ENCODE measurements at regions not wholly inside any gene's neighbourhood (a gene's known extent, or its start where the extent isn't known, plus 50 kb on each side); places are given as distances from the start of the nearest gene placed in this dataset.
"Not testable (repeated sequence)": the region's sequence is repeated elsewhere in the genome, so short reads cannot be mapped to it uniquely, and the experiment has no call there.

DNA sequence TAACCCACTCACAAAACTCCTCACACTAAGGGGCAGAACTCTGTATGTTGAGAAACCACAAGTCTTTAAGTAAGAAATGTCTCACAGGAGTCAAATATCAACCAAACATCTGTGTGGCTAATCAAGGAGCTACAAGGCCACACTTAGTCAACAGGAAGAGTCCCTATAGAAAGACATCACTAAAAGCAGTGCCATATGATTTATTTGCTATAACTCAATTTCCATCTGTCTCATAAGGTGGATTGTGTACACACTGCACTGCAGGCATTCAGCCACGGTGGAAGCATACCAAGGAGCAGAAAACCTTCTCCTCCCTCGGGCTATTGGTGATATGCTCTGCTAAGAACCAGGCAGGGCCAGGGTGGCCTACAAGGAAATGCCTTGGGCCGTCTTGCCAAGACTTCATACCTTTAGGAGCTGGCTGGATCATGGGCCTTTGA is 197.6 kb upstream of the CFAP20DC start:
- DNase-seq, result peak; percentile 7

DNA sequence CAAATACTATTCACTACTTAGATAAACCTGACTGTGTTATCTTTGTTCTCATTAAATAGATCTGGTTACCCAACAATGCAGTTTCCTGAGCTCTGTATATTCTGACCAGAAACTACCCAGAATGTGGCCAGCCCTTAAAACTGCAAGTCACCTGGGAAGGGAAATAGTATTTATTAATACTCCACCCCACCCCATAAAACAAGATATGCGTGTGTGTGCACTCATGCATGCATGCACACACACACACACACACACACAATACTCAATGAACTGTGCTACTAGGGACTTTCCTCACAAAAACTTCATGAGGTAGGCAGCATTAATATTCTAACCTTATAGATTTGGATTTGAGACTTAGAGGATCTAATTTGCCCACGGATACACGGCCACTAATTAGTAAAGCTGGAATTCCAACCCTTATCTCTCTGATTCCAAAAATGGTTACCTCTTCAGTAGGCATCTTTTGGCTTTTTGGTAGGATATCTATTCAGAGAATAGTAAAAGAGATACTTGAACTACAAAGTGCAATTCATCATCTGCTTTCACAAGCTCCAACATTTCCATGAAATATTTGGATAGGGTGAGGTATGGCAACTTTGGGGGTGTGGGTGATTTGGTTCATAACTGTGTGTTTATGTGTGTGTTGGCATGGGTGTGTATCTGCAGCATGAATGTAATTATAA is 197.0 kb upstream of the CFAP20DC start:
- DNase-seq, result peak; percentile 59

DNA sequence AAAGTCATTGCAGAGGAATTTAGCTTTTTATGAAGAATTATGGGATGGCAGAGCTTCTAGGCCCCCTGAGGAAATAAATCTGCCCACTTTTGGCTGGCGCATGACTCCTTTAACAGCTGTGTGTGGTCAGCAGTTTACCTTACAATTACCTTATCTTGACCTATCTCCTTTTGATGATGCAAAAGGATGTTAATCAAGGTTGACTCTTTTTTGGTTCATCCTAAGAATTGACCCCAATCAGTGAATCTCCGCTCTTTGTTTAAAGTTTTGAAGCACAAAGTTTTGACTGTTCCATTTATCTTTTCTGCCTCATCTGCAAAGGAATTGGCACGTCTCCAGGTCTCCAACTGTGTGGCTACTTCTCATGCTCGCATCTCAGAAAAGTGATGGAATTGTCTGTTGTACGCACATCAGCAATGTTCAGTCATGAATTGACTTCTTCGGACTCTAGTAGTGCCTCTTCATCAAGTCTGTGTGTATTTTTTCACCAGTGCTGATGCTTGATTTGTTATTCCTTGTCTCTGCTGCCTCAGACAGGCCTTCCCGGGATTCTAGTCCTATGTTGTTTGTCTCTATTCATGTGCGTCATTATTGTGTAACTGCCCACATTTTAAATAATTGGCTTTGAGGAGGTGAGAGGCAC is 196.2 kb upstream of the CFAP20DC start:
- DNase-seq, result peak; percentile 32

- no peak for DNase-seq
These were observed 195.6 kb upstream of the CFAP20DC start for GRCh38 chr3:59245300-59245858.

GRCh38 chr3:59244343-59244742 is 194.5 kb upstream of the CFAP20DC start:
- no peak for DNase-seq

DNA sequence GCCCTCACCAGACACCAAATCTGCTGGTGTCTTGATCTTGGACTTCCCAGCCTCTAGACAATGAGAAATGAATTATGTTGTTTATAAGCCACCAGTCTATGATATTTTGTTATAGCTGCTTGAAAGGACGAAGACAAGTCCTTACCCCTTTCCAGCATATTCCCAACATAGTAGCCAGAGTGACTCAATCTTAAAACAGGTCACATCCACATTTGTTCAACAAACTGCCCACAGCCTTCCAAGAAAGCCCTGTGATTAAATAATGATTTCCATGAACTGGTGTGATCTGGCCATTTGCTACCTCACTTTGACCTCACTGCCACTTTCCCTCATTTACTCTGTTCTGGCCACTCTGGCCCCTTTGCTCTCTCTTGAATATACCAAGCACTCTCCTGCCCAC is 193.7 kb upstream of the CFAP20DC start:
- DNase-seq, result no peak

GRCh38 chr3:59240666-59241255 is 190.9 kb upstream of the CFAP20DC start:
- no peak for DNase-seq

- DNase-seq, result no peak
These were observed 187.3 kb upstream of the CFAP20DC start for GRCh38 chr3:59237121-59237520.

DNA sequence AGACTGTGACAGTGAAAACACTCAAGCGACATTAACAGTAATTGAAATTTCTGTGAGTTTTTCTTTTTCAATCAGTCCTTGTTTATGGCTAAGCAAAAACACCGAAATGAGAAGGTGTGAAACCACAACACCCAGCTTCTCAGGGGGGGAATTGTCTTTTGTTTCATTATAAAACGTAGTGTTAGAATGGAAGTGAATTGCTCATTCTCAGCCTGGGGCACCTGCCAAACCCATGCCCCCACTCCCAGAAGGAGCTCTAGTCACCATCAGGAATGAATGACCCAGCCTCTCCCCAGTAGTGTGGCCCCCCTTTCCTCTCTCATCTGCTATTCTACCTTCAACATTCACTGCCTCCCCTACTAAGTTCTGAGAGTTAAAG is 185.8 kb upstream of the CFAP20DC start:
- DNase-seq, result no peak

DNA sequence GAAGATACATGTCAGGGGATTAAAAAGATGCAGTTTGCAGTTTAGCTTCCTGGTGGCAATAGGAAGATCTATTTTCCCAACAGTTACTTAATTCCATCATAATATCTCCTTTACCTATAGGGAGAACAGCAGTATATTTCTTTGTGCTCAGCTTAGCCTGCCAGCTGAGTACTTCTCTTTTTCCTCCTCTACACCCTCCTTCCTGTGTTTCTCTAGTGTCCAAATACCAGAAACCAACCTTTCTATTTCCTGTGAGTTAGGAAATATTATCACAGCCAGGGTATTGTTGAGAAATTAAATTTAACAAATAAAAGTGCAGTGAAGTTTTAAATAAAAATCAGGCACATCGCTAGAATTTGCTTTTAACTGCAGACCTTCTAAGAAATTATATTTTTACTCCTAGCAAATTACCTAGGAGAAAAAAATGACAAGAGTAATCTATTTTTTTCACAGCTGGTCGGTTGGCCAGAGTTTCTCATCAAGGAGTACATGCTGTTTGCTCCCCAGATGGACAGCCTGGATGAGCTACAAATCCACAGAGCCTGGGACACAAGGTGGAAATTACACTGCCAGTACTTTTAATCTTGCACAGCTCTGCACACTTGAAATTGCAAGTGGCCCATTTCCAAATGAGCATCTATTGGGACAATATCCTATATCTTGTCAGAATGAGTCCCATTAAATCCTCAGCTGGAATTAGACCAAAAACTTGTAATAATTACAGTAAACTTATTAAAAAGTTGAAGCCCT is 185.2 kb upstream of the CFAP20DC start:
- peak; percentile 48 for DNase-seq

GRCh38 chr3:59230379-59230778 is 180.6 kb upstream of the CFAP20DC start:
- not testable (repeated sequence) for DNase-seq

DNA sequence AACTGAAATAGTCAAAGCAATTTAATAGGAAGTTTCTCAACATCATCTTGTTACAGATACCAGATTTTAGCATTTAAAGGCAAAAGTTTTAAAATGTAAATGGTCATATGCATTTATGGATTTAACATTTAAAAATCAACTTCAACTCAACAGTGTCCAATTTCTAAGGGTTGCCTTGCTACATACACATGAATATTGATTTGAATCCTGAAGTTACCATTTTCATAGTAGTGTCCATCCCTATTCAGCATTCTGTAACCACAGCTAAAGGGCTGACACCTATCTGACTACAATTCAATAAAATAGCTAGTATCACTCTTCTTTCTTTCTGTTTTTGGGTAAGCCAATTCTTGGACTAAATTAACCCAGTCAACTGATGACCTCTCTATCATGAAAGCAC is 164.0 kb upstream of the CFAP20DC start:
- no peak for DNase-seq

- DNase-seq, result peak; percentile 78
These were observed 162.4 kb upstream of the CFAP20DC start for GRCh38 chr3:59212128-59212779.

DNA sequence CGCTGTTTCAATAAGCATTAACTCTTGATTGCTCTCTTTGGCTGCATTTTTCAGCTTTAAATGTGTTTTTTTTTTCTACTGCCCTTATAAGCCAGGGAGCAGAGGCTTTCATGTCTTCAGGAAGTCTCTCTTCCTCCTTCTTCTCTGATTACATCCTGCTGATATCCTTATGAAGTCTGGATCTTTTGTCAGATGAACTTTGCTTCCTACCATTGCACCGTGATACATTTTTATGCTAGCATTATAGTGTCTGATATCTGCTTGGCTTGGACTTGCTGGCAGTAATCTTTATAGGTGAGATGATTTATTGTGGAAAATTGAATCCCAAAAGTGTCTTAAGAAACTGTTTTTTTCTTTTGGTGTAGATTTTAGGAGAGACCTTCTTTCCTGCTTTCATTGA is 160.4 kb upstream of the CFAP20DC start:
- DNase-seq, result no peak

DNA sequence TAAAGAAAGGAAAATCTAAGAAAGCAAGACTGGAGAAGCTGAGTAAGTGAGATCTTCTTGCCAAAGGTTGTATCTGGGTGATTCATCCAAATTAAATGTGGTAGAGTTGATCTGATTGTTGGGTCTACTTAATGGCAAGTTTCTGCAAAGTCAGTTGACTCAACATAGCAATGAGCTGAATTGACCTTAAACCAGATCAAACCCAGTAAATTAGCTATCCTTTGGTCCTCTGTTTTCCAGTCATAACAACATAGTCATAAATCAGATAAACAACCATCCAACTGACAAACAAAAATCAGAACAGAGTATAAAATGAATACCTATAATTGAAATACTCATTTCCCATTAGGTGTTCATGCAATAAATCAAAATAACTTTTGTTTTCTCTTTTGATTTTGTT is 142.6 kb upstream of the CFAP20DC start:
- DNase-seq, result no peak

- DNase-seq, result no peak
These were observed 141.8 kb upstream of the CFAP20DC start for GRCh38 chr3:59191651-59192050.

- no peak for DNase-seq
These were observed 140.1 kb upstream of the CFAP20DC start for GRCh38 chr3:59189939-59190338.

DNA sequence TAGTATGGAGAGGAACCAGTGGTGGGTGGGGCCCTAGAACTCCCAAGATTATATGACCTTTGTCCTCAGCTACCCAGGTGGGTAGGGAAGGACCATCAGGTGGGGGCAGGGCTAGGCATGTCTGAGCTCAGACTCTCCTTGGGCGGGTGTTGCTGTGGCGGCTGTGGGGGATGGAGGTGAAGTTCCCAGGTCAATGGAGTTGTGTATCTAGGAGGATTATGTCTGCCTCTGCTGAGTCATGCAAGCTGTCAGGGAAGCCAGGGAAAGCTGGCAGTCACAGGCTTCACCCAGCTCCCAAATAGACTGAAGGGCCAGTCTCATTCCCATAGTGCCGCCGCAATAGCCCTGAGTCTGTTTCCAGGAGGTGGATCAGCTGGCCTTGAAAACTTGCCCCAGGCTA is 139.7 kb upstream of the CFAP20DC start:
- no peak for DNase-seq

GRCh38 chr3:59186725-59187124 is 136.9 kb upstream of the CFAP20DC start:
- no peak for DNase-seq

- no peak for DNase-seq
These were observed 136.0 kb upstream of the CFAP20DC start for GRCh38 chr3:59185591-59186369.

DNA sequence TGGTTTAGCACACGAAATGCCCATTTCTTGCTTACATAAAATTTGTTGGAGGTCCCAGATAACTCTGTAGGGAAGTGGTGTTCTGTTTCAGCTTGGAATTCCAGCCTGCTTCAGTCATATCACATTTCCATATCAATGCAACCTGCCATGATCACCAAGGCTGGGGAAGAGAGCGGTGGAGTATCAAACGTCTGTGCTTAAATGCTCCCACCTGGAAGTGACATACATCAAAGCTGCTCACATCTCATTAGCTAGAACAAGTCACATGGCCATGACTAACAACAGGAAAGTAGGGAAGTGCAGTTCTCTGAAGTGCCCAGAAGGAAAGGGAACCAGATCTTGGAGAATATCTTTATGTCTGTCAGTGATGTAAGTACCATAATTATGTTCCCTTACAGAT is 130.2 kb upstream of the CFAP20DC start:
- DNase-seq, result no peak

DNA sequence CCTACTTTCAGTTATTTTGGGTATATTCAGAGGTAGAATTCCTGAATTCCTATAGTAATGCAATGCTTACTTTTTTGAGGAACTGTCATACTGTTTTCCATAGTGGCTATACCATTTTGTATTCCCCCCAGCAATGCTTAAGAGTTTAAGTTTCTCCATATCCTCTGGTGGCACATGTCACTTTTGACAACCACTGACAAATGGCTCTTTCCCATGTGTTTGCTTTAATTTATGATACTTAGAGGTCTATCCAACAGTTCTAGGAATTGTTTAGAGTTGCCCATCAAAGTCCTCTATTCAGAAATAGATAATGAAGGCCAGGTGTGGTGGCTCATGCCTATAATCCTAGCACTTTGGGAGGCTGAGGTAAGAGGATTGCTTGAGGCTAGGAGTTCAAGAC is 128.9 kb upstream of the CFAP20DC start:
- no peak for DNase-seq
